Esophagus (tissue), 2 donors: ENCODE measurements at regions not wholly inside any gene's neighbourhood (a gene's known extent, or its start where the extent isn't known, plus 50 kb on each side); places are given as distances from the start of the nearest gene placed in this dataset.
"Not testable (repeated sequence)": the region's sequence is repeated elsewhere in the genome, so short reads cannot be mapped to it uniquely, and the experiment has no call there.

Experiments
- H3K27ac ChIP-seq, 2 donors: one replicate each; pipeline ENCODE4 v1.5.1; 2013; ENCODE audit warnings: low read depth in 2 of 2, mild to moderate bottlenecking in 2 of 2, inconsistent platforms in 1 of 2, low read length in 1 of 2, moderate library complexity in 1 of 2
- H3K27me3 ChIP-seq, 2 donors: one replicate each; pipeline ENCODE4 v1.6.1; 2013; ENCODE audit warnings: low read length in 2 of 2, control low read depth in 1 of 2, mild to moderate bottlenecking in 1 of 2; ENCODE audit not compliant: insufficient read depth in 2 of 2, control insufficient read depth in 1 of 2
- H3K36me3 ChIP-seq, 2 donors: one replicate each; pipeline ENCODE4 v1.6.1; 2013; ENCODE audit warnings: low read length in 1 of 2; ENCODE audit not compliant: control insufficient read depth in 2 of 2, insufficient read depth in 2 of 2
- H3K4me1 ChIP-seq, 2 donors: one replicate each; pipeline ENCODE4 v1.6.1; 2013; ENCODE audit warnings: low read length in 1 of 2; ENCODE audit not compliant: control insufficient read depth in 2 of 2, insufficient read depth in 2 of 2
- H3K4me3 ChIP-seq, 2 donors: one replicate each; pipeline ENCODE4 v1.5.1; 2013; ENCODE audit warnings: low read length in 2 of 2, mild to moderate bottlenecking in 2 of 2, low read depth in 1 of 2, moderate library complexity in 1 of 2
- H3K9me3 ChIP-seq, 2 donors: one replicate each; pipeline ENCODE4 v1.6.1; 2013; ENCODE audit warnings: mild to moderate bottlenecking in 2 of 2, low read depth in 1 of 2, low read length in 1 of 2, moderate library complexity in 1 of 2; ENCODE audit not compliant: control insufficient read depth in 2 of 2, insufficient read depth in 1 of 2
- WGBS, 2 donors: extraction: QIAGEN DNeasy Blood & Tissue Kit; methylation state at CpG; one replicate each; pipeline ENCODE4 v1.1.7; 2013; 5-methylcytosine and 5-hydroxymethylcytosine counted together
- donor health status: healthy with polysubstance abuse.
- donor health status: Bipolar disorder and iron deficiency.

DNA sequence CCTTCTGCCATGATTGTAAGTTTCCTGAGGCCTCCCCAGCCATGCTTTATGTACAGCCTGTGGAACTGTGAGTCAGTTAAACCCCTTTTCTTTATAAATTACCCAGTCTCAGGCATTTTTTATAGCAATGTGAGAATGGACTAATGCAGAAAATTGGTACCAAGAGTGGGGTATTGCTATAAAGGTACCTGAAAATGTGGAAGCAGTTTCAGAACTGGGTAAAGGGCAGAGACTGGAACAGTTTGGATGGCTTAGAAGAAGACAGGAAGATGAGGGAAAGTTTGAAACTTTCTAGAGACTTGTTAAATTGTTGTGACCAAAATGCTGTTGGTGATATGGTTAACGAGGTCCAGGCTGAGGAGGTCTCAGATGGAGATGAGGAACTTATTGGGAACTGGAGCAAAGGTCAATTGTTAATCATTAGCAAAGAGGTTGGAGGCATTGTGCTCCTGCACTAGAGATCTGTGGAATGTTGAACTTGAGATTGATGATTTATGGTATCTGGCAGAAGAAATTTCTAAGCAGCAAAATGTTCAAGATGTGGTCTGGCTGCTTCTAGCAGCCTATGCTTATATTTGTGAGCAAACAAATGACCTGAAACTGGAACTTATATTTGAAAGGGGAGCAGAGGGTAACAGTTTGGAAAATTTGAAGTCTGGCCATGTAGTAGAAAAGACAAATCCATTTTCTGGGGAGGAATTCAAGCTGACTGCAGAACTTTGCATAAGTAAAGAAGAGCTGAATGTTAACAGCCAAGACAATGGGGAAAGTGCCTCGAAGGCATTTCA is 79.0 kb upstream of the GMDS start:
- H3K27ac ChIP-seq: no peak overlapping the region
- H3K4me3 ChIP-seq: no peak overlapping the region
- no peaks in the 10 kb centered on the region for H3K4me1 ChIP-seq
- peaks cover 8% of the 10 kb centered on the region in 2 donors for H3K9me3 ChIP-seq
- no peaks in the 10 kb centered on the region for H3K36me3 ChIP-seq
- no peaks in the 10 kb centered on the region for H3K27me3 ChIP-seq
- 84 to 88% methylated on average over 2 of the region's 2 CpGs for WGBS, 2 donors

DNA sequence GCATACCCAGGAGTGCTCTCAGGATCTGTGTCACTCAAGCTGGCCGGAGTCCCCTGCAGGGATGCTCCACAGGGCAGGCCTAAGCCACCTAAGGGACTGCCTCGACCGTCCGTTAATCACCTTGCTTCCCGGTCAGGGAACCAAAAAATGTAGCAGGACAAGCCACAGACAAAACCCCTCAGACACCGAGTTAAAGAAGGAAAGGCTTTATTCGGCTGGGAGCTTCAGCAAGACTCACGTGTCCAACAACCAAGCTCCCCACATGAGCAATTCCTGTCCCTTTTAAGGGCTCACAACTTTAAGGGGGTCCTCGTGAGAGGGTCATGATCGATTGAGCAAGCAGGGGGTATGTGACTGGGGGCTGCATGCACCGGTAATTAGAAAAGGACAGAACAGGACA is 72.1 kb upstream of the GMDS start:
- not testable (repeated sequence) for H3K27ac ChIP-seq, H3K36me3 ChIP-seq, H3K27me3 ChIP-seq, H3K4me3 ChIP-seq, H3K4me1 ChIP-seq, H3K9me3 ChIP-seq
- WGBS, 2 donors: 96 to 97% methylated on average over 11 of the region's 11 CpGs

DNA sequence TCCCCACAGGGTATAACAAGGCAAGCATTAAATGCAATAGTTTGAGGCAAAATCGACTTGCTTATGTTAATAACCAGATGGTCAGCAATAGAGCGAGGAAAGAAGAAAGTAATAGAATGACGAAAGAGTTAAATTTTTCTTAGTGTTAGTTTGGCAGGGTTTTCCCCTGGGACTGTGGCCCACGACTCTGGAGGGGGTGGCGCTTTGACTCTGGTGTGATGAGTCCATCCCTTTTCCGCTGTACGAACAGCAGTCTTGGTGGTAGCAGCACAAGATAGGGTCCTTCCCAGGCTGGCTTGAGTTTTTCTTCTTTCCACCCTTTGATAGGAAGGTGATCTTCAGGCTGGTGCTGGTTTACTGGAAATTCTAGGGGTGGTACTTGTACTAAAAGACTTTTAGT is 69.2 kb upstream of the GMDS start:
- Histone ChIP-seq H3K27me3 (no peaks in the 10 kb centered on the region), H3K4me1 (no peaks in the 10 kb centered on the region), H3K4me3 (no peak overlapping the region), H3K36me3 (no peaks in the 10 kb centered on the region), H3K27ac (no peak overlapping the region), H3K9me3 (peaks cover 0 to 4% of the 10 kb centered on the region in 2 donors)
- 75 to 81% methylated on average over 7 of the region's 7 CpGs for WGBS, 2 donors

DNA sequence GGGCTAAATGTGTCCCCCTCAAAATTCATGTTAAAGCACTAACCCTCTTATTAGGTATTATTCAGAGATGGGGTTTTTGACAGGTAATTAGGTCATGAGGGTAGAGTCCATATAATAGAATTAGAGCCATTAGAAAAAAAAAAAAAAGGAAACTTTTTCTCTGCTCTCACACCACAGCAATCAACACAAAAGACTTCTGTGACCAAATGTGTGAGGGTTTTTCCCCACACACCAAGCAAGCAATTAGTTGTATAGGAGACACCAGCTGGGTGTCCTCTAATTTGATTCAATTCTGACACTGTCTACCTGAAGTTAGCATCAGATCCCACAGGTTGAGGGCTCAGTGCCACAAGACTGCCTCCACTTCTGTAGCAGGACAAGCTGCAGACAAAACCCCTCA is 64.6 kb upstream of the GMDS start:
- Histone ChIP-seq H3K36me3 (no peaks in the 10 kb centered on the region), H3K27ac (no peak overlapping the region), H3K9me3 (no peaks in the 10 kb centered on the region), H3K4me3 (no peak overlapping the region), H3K4me1 (no peaks in the 10 kb centered on the region), H3K27me3 (no peaks in the 10 kb centered on the region)

DNA sequence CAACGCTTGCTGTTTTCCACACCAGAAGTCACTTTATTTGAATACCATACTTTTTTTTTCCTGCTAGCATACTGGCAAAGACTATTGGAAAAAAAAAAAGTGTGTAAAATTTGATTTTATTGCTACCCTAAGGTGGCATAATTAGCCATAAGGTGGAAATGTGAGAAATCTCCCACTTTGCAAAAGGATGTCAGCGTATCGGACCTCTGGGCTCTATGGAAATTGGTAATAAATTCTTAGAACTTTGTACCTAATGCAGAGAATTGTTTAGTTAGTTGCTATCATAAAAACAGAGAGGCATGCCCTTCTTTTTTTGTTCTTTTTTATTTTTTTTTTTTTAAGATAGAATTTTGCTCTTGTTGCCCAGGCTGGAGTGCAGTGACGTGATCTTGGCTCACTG is 63.7 kb upstream of the GMDS start:
- Histone ChIP-seq H3K27ac (no peak overlapping the region), H3K4me3 (no peak overlapping the region), H3K36me3 (no peaks in the 10 kb centered on the region), H3K9me3 (no peaks in the 10 kb centered on the region), H3K4me1 (no peaks in the 10 kb centered on the region), H3K27me3 (no peaks in the 10 kb centered on the region)
- WGBS, 2 donors: 90 to 96% methylated on average over 4 of the region's 4 CpGs

DNA sequence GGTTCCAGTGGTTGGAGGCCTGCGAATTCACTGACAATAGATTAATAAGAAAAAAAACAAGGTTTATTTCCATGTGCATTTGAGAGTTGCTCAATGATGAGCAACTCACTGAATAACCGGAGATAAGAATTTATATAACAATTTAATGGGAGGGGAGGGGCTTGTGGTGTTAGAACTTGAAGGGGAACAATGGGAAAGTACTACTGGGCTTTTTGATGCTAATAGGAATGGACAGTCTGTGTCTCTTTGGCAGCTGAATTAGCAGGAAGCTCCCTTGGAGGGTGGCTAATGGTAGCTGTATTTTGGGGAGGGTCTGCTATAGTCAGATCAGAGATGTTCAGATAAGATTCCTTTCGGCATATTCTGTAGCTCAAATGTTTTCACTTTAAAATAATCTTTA is 62.4 kb upstream of the GMDS start:
- H3K27ac ChIP-seq: no peak overlapping the region

DNA sequence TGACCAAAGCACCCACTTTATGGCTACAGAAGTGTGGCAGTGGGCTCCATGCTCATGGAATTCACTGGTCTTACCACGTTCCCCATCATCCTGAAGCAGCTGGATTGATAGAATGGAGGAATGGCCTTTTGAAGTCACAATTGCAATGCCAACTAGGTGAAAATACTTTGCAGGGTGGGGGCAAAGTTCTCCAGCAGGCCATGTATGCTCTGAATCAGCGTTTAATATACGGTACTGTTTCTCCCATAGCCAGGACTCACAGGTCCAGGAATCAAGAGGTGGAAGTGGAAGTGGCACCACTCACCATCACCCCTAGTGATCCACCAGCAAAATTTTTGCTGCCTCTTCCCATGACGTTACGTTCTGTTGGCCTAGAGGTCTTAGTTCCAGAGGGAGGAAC is 60.5 kb upstream of the GMDS start:
- H3K27me3 ChIP-seq: no peaks in the 10 kb centered on the region
- no peak overlapping the region for H3K27ac ChIP-seq
- no peaks in the 10 kb centered on the region for H3K36me3 ChIP-seq
- H3K4me3 ChIP-seq: no peak overlapping the region
- no peaks in the 10 kb centered on the region for H3K4me1 ChIP-seq
- 91 to 95% methylated on average over 5 of the region's 5 CpGs for WGBS, 2 donors
- no peaks in the 10 kb centered on the region for H3K9me3 ChIP-seq

More for the DNA sequence above, 62.4 kb upstream of the GMDS start:
- H3K4me3 ChIP-seq: no peak overlapping the region
- H3K27me3 ChIP-seq: no peaks in the 10 kb centered on the region
- 81 to 83% methylated on average over 3 of the region's 3 CpGs for WGBS, 2 donors
- no peaks in the 10 kb centered on the region for H3K4me1 ChIP-seq
- no peaks in the 10 kb centered on the region for H3K9me3 ChIP-seq
- H3K36me3 ChIP-seq: no peaks in the 10 kb centered on the region

DNA sequence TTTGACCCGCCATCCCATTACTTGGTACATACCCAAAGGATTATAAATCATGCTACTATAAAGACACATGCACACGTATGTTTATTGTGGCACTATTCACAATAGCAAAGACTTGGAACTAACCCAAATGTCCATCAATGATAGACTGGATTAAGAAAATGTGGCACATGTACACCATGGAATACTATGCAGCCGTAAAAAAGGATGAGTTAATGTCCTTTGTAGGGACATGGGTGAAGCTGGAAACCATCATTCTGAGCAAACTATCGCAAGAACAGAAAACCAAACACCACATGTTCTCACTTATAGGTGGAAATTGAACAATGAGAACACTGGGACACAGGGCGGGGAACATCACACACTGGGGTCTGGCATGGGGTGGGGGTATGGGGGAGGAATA is 57.1 kb upstream of the GMDS start:
- H3K27ac ChIP-seq, H3K9me3 ChIP-seq, H3K27me3 ChIP-seq, H3K36me3 ChIP-seq, H3K4me3 ChIP-seq, H3K4me1 ChIP-seq: not testable (repeated sequence)
- 92 to 96% methylated on average over 5 of the region's 5 CpGs for WGBS, 2 donors

DNA sequence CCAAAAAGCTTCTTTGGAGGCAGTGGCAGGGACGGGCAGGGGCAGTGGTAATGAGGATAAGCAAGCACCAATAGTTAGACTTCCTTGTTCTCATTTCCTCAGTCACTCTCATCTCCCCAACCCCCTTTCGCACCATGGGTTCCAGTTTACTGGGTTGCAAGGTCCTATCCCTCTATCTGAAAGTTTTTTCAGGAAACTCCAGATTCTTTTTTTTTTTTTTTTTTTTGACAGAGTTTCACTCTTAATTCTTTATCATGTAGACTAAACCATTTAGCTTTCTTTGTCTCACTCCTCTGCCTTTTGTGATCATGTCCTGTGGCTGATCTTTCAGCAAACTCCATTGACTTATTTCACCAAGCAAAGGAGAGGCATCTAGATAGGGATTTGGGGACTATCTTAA is 51.4 kb upstream of the GMDS start:
- 89 to 93% methylated on average over 2 of the region's 2 CpGs for WGBS, 2 donors
- Histone ChIP-seq H3K4me3 (no peak overlapping the region), H3K36me3 (no peaks in the 10 kb centered on the region), H3K9me3 (peaks cover 0 to 11% of the 10 kb centered on the region in 2 donors), H3K4me1 (no peaks in the 10 kb centered on the region), H3K27me3 (no peaks in the 10 kb centered on the region), H3K27ac (no peak overlapping the region)
